ENCODE measurements at regions not wholly inside any gene's neighbourhood (a gene's known extent, or its start where the extent isn't known, plus 50 kb on each side); places are given as distances from the start of the nearest gene placed in this dataset.

GRCh38 chr4:135207531-135207930, 1005.9 kb upstream of the PABPC4L start:
- no peak for DNase-seq (ENCODE audit: low spot score)

GRCh38 chr4:135204311-135204710, 1002.7 kb upstream of the PABPC4L start:
- no peak for DNase-seq (ENCODE audit: low spot score)

GRCh38 chr4:135201081-135201480, 999.5 kb upstream of the PABPC4L start:
- no peak for DNase-seq (ENCODE audit: low spot score)

- no peak for DNase-seq (ENCODE audit: low spot score)
These were observed 996.1 kb upstream of the PABPC4L start for GRCh38 chr4:135197641-135198040.

- no peak for DNase-seq (ENCODE audit: low spot score)
These were observed 992.9 kb upstream of the PABPC4L start for GRCh38 chr4:135194477-135194876.

- DNase-seq (ENCODE audit: low spot score) = no peak
These were observed 991.4 kb upstream of the PABPC4L start for GRCh38 chr4:135192751-135193535.

- DNase-seq (ENCODE audit: low spot score) = no peak
These were observed 990.0 kb upstream of the PABPC4L start for GRCh38 chr4:135191596-135191995.

- no peak for DNase-seq (ENCODE audit: low spot score)
These were observed 984.4 kb upstream of the PABPC4L start for GRCh38 chr4:135186002-135186401.

- no peak for DNase-seq (ENCODE audit: low spot score)
These were observed 983.7 kb upstream of the PABPC4L start for GRCh38 chr4:135185256-135185655.

- DNase-seq (ENCODE audit: low spot score) = no peak
These were observed 983.1 kb upstream of the PABPC4L start for GRCh38 chr4:135184715-135185114.

GRCh38 chr4:135177321-135177720, 975.7 kb upstream of the PABPC4L start:
- DNase-seq (ENCODE audit: low spot score) = no peak

- no peak for DNase-seq (ENCODE audit: low spot score)
These were observed 965.1 kb upstream of the PABPC4L start for GRCh38 chr4:135166661-135167060.

GRCh38 chr4:135164601-135165000, 963.0 kb upstream of the PABPC4L start:
- DNase-seq (ENCODE audit: low spot score) = no peak

- no peak for DNase-seq (ENCODE audit: low spot score)
These were observed 942.9 kb upstream of the PABPC4L start for GRCh38 chr4:135144498-135144897.

GRCh38 chr4:135124196-135124595, 922.6 kb upstream of the PABPC4L start:
- no peak for DNase-seq (ENCODE audit: low spot score)

- DNase-seq (ENCODE audit: low spot score) = no peak
These were observed 922.0 kb upstream of the PABPC4L start for GRCh38 chr4:135123632-135124031.

- no peak for DNase-seq (ENCODE audit: low spot score)
These were observed 920.9 kb upstream of the PABPC4L start for GRCh38 chr4:135122457-135122856.

GRCh38 chr4:135120195-135120594, 918.6 kb upstream of the PABPC4L start:
- no peak for DNase-seq (ENCODE audit: low spot score)

- DNase-seq (ENCODE audit: low spot score) = no peak
These were observed 912.5 kb upstream of the PABPC4L start for GRCh38 chr4:135114079-135114478.

- DNase-seq (ENCODE audit: low spot score) = no peak
These were observed 896.5 kb upstream of the PABPC4L start for GRCh38 chr4:135098061-135098460.

GRCh38 chr4:135073389-135073788, 871.8 kb upstream of the PABPC4L start:
- no peak for DNase-seq (ENCODE audit: low spot score)

- DNase-seq (ENCODE audit: low spot score) = no peak
These were observed 871.0 kb upstream of the PABPC4L start for GRCh38 chr4:135072553-135072952.

GRCh38 chr4:135065366-135065765, 863.8 kb upstream of the PABPC4L start:
- DNase-seq (ENCODE audit: low spot score) = no peak

GRCh38 chr4:135050086-135050717, 848.6 kb upstream of the PABPC4L start:
- no peak for DNase-seq (ENCODE audit: low spot score)
